NOMO-1 treated with dmso at 0.1 percent for 144 hours (cell line): ENCODE measurements at regions not wholly inside any gene's neighbourhood (a gene's known extent, or its start where the extent isn't known, plus 50 kb on each side); places are given as distances from the start of the nearest gene placed in this dataset.

Experiments used
- DNase-seq: peaks from one replicate; lab custom pipeline; 2025; ENCODE audit not compliant: unreplicated experiment; lab: John Stamatoyannopoulos, UW

- DNase-seq, result no peak
Observed at GRCh38 chr19:16022251-16022650, 54.0 kb upstream of the TPM4 start.

- DNase-seq, result no peak
Observed at GRCh38 chr19:16022681-16023080, 53.6 kb upstream of the TPM4 start.

GRCh38 chr19:16023146-16023915 is 53.0 kb upstream of the TPM4 start:
- no peak for DNase-seq

- no peak for DNase-seq
Observed at GRCh38 chr19:16024266-16025107, 51.8 kb upstream of the TPM4 start.

GRCh38 chr19:16025108-16026101 is 50.9 kb upstream of the TPM4 start:
- DNase-seq, result no peak

GRCh38 chr19:16026131-16026530 is 50.2 kb upstream of the TPM4 start:
- DNase-seq, result no peak
